ENCODE measurements at regions not wholly inside any gene's neighbourhood (a gene's known extent, or its start where the extent isn't known, plus 50 kb on each side); places are given as distances from the start of the nearest gene placed in this dataset.

- no peak for DNase-seq
- no peaks in the 10 kb centered on the region for H3K27me3 ChIP-seq
- TF ChIP-seq POLR2A (IDR thresholded peaks at IDR 0.05): no peak
- TF ChIP-seq EP300 (IDR thresholded peaks at IDR 0.05; ENCODE audit: low read depth): no peak
- TF ChIP-seq, protein P1, sequence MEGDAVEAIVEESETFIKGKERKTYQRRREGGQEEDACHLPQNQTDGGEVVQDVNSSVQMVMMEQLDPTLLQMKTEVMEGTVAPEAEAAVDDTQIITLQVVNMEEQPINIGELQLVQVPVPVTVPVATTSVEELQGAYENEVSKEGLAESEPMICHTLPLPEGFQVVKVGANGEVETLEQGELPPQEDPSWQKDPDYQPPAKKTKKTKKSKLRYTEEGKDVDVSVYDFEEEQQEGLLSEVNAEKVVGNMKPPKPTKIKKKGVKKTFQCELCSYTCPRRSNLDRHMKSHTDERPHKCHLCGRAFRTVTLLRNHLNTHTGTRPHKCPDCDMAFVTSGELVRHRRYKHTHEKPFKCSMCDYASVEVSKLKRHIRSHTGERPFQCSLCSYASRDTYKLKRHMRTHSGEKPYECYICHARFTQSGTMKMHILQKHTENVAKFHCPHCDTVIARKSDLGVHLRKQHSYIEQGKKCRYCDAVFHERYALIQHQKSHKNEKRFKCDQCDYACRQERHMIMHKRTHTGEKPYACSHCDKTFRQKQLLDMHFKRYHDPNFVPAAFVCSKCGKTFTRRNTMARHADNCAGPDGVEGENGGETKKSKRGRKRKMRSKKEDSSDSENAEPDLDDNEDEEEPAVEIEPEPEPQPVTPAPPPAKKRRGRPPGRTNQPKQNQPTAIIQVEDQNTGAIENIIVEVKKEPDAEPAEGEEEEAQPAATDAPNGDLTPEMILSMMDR (IDR thresholded peaks at IDR 0.05): no peak
- no peak for TF ChIP-seq POLR2AphosphoS5 (IDR thresholded peaks at IDR 0.05)
- no peaks in the 10 kb centered on the region for H3K4me1 ChIP-seq
- no peaks in the 10 kb centered on the region for H3K9me3 ChIP-seq
- H3K27ac ChIP-seq: no peak overlapping the region
- H3K4me3 ChIP-seq: no peak overlapping the region
- 0 to 67% methylated on average over 1 of the region's 1 CpG for WGBS, 2 donors (ENCODE audit: low coverage in 1 of 2)
- in situ Hi-C loops (cut with MboI; ENCODE audit: low pct_ligation_motif_present in 1 of 4, low pct_unique_long_range_greater_than_20kb in 1 of 4, low sequenced_read_pairs in 3 of 4) (no loop called here), intact Hi-C loops (cut with DNase I; ENCODE audit: low total_unique reads) (no loop called here)
- H3K36me3 ChIP-seq: no peaks in the 10 kb centered on the region
Observed at GRCh38 chr21:27831177-27831576, 864.3 kb upstream of the ADAMTS5 start.

GRCh38 chr21:27827972-27828371 lies 861.1 kb upstream of the ADAMTS5 start:
- in situ Hi-C loops (cut with MboI; ENCODE audit: low pct_ligation_motif_present in 1 of 4, low pct_unique_long_range_greater_than_20kb in 1 of 4, low sequenced_read_pairs in 3 of 4) (no loop called here), intact Hi-C loops (cut with DNase I; ENCODE audit: low total_unique reads) (no loop called here)
- H3K4me3 ChIP-seq: no peak overlapping the region
- WGBS, 2 donors (ENCODE audit: low coverage in 1 of 2): 69 to 79% methylated on average over 3 of the region's 3 CpGs
- H3K9me3 ChIP-seq: no peaks in the 10 kb centered on the region
- no peaks in the 10 kb centered on the region for H3K27me3 ChIP-seq
- no peaks in the 10 kb centered on the region for H3K4me1 ChIP-seq
- TF ChIP-seq, protein P1 (IDR thresholded peaks at IDR 0.05): no peak
- TF ChIP-seq EP300 (IDR thresholded peaks at IDR 0.05; ENCODE audit: low read depth) (no peak), POLR2A (IDR thresholded peaks at IDR 0.05) (no peak)
- DNase-seq: no peak
- H3K36me3 ChIP-seq: no peaks in the 10 kb centered on the region
- no peak overlapping the region for H3K27ac ChIP-seq

GRCh38 chr21:27825035-27825434 lies 858.1 kb upstream of the ADAMTS5 start:
- TF ChIP-seq, protein P1 (IDR thresholded peaks at IDR 0.05): no peak
- TF ChIP-seq POLR2A (IDR thresholded peaks at IDR 0.05) (no peak), EP300 (IDR thresholded peaks at IDR 0.05; ENCODE audit: low read depth) (no peak), POLR2AphosphoS5 (IDR thresholded peaks at IDR 0.05) (no peak)
- Histone ChIP-seq H3K27ac (no peak overlapping the region), H3K9me3 (no peaks in the 10 kb centered on the region), H3K4me1 (no peaks in the 10 kb centered on the region), H3K4me3 (no peak overlapping the region), H3K36me3 (no peaks in the 10 kb centered on the region), H3K27me3 (no peaks in the 10 kb centered on the region)
- DNase-seq: no peak
- 50 to 85% methylated on average over 2 to 5 of the region's 5 CpGs for WGBS, 2 donors (ENCODE audit: low coverage in 1 of 2)
- in situ Hi-C loops (cut with MboI; ENCODE audit: low pct_ligation_motif_present in 1 of 4, low pct_unique_long_range_greater_than_20kb in 1 of 4, low sequenced_read_pairs in 3 of 4) (no loop called here), intact Hi-C loops (cut with DNase I; ENCODE audit: low total_unique reads) (no loop called here)

GRCh38 chr21:27823652-27824201 lies 856.8 kb upstream of the ADAMTS5 start:
- H3K4me1 ChIP-seq: peaks cover 0 to 9% (median 1%) of the 10 kb centered on the region in 4 donors
- TF ChIP-seq, protein P1 (IDR thresholded peaks at IDR 0.05): no peak
- TF ChIP-seq EP300 (IDR thresholded peaks at IDR 0.05; ENCODE audit: low read depth) (no peak), POLR2A (IDR thresholded peaks at IDR 0.05) (no peak), POLR2AphosphoS5 (IDR thresholded peaks at IDR 0.05) (no peak)
- H3K36me3 ChIP-seq: no peaks in the 10 kb centered on the region
- in situ Hi-C loops (cut with MboI; ENCODE audit: low pct_ligation_motif_present in 1 of 4, low pct_unique_long_range_greater_than_20kb in 1 of 4, low sequenced_read_pairs in 3 of 4) (no loop called here), intact Hi-C loops (cut with DNase I; ENCODE audit: low total_unique reads) (no loop called here)
- no peak for DNase-seq
- no peaks in the 10 kb centered on the region for H3K27me3 ChIP-seq
- no peaks in the 10 kb centered on the region for H3K9me3 ChIP-seq
- H3K4me3 ChIP-seq: no peak overlapping the region
- no peak overlapping the region for H3K27ac ChIP-seq
- 66 to 79% methylated on average over 5 to 8 of the region's 8 CpGs for WGBS, 2 donors (ENCODE audit: low coverage in 1 of 2)

Measured in transverse colon (tissue), 4 donors.